Psoas muscle (tissue), 7 donors: ENCODE measurements at regions not wholly inside any gene's neighbourhood (a gene's known extent, or its start where the extent isn't known, plus 50 kb on each side); places are given as distances from the start of the nearest gene placed in this dataset.

Source experiments
- ATAC-seq, 4 donors: fragments of 200-7000 bp; cut with Tn5 transposase; one replicate each; pipeline ENCODE4 v1.9.1; 2020; ENCODE audit warnings: moderate library complexity in 3 of 4, mild to moderate bottlenecking in 2 of 4
- DNase-seq, 2 donors: peaks; one replicate each; pipeline ENCODE4 v3.0.0-alpha.2; 2020
- H3K27ac ChIP-seq: fragments of 200-600 bp; one replicate; pipeline ENCODE4 v1.8.0; 2022
- H3K27me3 ChIP-seq, 3 donors: fragments of 200-600 bp in 1 of 3; one replicate each; pipeline versions ENCODE4 v1.6.1 to v1.8.0; 2013 to 2022; ENCODE audit warnings: low read length in 2 of 3, mild to moderate bottlenecking in 2 of 3, moderate library complexity in 1 of 3; ENCODE audit not compliant: insufficient read depth in 3 of 3
- H3K36me3 ChIP-seq, 2 donors: fragments of 200-600 bp in 1 of 2; one replicate each; pipeline versions ENCODE4 v1.6.1 to v1.8.0; 2013 to 2022; ENCODE audit warnings: low read depth in 1 of 2, mild to moderate bottlenecking in 1 of 2, moderate library complexity in 1 of 2; ENCODE audit not compliant: insufficient read depth in 1 of 2
- H3K4me1 ChIP-seq: fragments of 200-600 bp; one replicate; pipeline ENCODE4 v1.8.0; 2022
- H3K4me3 ChIP-seq: fragments of 200-600 bp; one replicate; pipeline ENCODE4 v1.8.0; 2022; ENCODE audit warnings: mild to moderate bottlenecking
- H3K9me3 ChIP-seq: fragments of 200-600 bp; one replicate; pipeline ENCODE4 v1.8.0; 2022
- CTCF ChIP-seq: fragments of 200-600 bp; IDR thresholded peaks from one replicate; pipeline ENCODE4 v1.8.0; 2022; ENCODE audit warnings: antibody characterized with exemption
- WGBS, 3 donors: extraction: QIAGEN DNeasy Blood & Tissue Kit; methylation state at CpG; one replicate each; pipeline versions ENCODE4 v1.1.6 to v1.1.7; 2013; 5-methylcytosine and 5-hydroxymethylcytosine counted together
- intact Hi-C, 2 donors: fragments of 100-400 bp; cut with DNase I; formaldehyde crosslinking; loops; one replicate each; pipeline versions ENCODE4 v1.11.0 to v1.14.2; 2022
- donor health status: healthy with polysubstance abuse.
- donor health status: DM: no; HTN: no; CAD: no; lungs with moderate emphysema.
- donor health status: Bipolar disorder and iron deficiency.
- donor health status: healthy.
- donor health status: DM: yes; HTN: yes; CAD: no.
- donor health status: DM: no; HTN: no; CAD: no.
- donor health status: DM: yes; HTN: yes; CAD: no.

- intact Hi-C loops = no loop called here
- ATAC-seq = no peak
- peaks cover 5% of the 10 kb centered on the region for H3K4me1 ChIP-seq
- H3K9me3 ChIP-seq = no peaks in the 10 kb centered on the region
- no peak overlapping the region for H3K27ac ChIP-seq
- H3K36me3 ChIP-seq = no peaks in the 10 kb centered on the region
- TF ChIP-seq CTCF = no peak
- no peaks in the 10 kb centered on the region for H3K27me3 ChIP-seq
- no peak for DNase-seq
- WGBS, 3 donors = 66 to 86% (median 78%) methylated on average over 1 of the region's 1 CpG
- no peak overlapping the region for H3K4me3 ChIP-seq
Observed at GRCh38 chr6:127019828-127020227, 98.6 kb upstream of the RSPO3 start.

DNA sequence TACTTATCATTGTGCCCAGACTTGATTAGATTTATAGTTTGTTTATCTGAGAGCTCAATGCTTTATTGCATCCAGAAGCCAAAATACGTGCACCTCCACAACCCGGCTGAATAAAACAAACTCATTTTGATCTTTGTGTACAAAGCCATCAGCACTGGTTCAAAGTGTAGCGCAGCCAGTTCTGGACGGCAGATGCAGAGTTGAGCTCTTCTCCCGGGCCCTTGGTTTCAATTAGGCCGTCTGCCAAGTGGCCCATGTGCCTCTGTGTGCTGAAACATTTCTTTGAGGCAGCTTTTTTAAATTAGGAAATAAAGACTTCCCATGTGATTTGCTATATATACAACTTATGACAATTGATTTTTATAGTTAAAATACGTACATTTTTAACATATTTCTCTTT, 96.2 kb upstream of the RSPO3 start:
- H3K36me3 ChIP-seq = no peaks in the 10 kb centered on the region
- no peak for TF ChIP-seq CTCF
- intact Hi-C loops = no loop called here
- WGBS, 3 donors = 29 to 37% (median 36%) methylated on average over 7 of the region's 7 CpGs
- H3K27me3 ChIP-seq = no peaks in the 10 kb centered on the region
- ATAC-seq (no peak), DNase-seq (no peak)
- no peaks in the 10 kb centered on the region for H3K9me3 ChIP-seq
- no peak overlapping the region for H3K27ac ChIP-seq
- no peak overlapping the region for H3K4me3 ChIP-seq
- H3K4me1 ChIP-seq = peaks cover 4% of the 10 kb centered on the region

DNA sequence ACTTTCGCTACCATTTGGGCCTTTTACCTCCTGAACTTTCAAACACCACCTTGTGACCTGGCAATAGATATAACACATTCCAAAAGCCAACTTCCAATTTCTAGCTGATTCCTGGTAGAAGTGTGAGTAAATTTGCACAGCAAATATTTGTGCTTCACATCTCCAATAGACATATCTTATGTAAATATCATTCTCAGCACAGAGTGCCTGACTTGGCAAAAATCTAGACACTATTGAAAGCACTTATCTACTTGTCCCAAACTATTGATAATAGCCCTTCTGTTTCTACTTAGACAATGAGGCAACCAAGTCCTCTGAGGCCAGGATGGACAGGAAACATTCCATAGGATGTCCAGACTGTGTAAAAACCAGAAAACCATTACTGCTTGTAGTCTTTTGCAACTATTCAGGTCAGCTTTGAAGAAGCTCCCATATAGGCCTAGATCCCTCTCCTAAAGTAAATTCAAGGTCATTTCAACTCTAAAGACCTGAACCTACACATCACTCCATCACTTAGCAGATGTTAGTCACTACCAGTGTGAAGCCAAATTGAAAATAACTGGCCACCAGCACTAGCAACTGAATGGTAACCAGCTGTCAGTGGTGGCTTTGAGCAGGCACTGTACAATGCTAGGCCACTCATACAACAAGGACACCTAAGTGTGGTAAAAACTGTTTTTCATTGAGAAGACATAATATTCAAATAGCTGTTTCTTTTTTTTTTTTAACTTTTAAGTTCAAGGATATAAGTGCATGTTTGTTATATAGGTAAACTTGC, 95.3 kb upstream of the RSPO3 start:
- H3K4me3 ChIP-seq = no peak overlapping the region
- no peaks in the 10 kb centered on the region for H3K9me3 ChIP-seq
- H3K36me3 ChIP-seq = no peaks in the 10 kb centered on the region
- DNase-seq (no peak), ATAC-seq (no peak)
- no peaks in the 10 kb centered on the region for H3K4me1 ChIP-seq
- H3K27ac ChIP-seq = no peak overlapping the region
- no peak for TF ChIP-seq CTCF
- no peaks in the 10 kb centered on the region for H3K27me3 ChIP-seq
- intact Hi-C loops = no loop called here
- WGBS, 3 donors = 90 to 100% (median 95%) methylated on average over 1 of the region's 1 CpG

DNA sequence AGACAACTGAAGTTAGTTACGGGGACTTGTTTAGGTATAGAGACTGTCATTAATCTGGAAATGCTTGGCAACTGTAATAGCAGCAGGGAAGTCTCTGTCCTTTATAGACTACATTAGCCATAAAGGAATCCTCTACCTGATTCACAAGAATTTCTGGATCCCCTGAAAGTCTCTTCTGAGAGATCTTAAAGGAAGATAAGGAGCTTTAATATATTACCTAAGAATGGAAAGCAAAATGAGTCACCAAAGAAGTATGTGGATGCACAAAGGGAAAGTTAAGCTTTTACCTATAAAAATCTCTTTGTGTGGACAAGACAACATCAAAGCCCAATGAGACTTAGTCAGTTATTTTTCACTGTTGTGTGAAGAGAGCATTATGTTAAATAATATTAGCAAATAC, 92.2 kb upstream of the RSPO3 start:
- TF ChIP-seq CTCF = no peak
- intact Hi-C loops = no loop called here
- no peaks in the 10 kb centered on the region for H3K9me3 ChIP-seq
- H3K4me3 ChIP-seq = no peak overlapping the region
- WGBS, 3 donors = 90 to 100% (median 97%) methylated on average over 1 of the region's 1 CpG
- ATAC-seq = no peak
- no peaks in the 10 kb centered on the region for H3K4me1 ChIP-seq
- H3K36me3 ChIP-seq = no peaks in the 10 kb centered on the region
- H3K27me3 ChIP-seq = no peaks in the 10 kb centered on the region
- no peak overlapping the region for H3K27ac ChIP-seq
- DNase-seq = no peak

- Histone ChIP-seq H3K4me3 (no peak overlapping the region), H3K36me3 (no peaks in the 10 kb centered on the region), H3K4me1 (no peaks in the 10 kb centered on the region), H3K9me3 (no peaks in the 10 kb centered on the region), H3K27ac (no peak overlapping the region), H3K27me3 (no peaks in the 10 kb centered on the region)
- DNase-seq = no peak
- no peak for TF ChIP-seq CTCF
- no peak for ATAC-seq
- intact Hi-C loops = no loop called here
Observed at GRCh38 chr6:127030111-127030510, 88.4 kb upstream of the RSPO3 start.
